ENCODE measurements at regions not wholly inside any gene's neighbourhood (a gene's known extent, or its start where the extent isn't known, plus 50 kb on each side); places are given as distances from the start of the nearest gene placed in this dataset.

DNA sequence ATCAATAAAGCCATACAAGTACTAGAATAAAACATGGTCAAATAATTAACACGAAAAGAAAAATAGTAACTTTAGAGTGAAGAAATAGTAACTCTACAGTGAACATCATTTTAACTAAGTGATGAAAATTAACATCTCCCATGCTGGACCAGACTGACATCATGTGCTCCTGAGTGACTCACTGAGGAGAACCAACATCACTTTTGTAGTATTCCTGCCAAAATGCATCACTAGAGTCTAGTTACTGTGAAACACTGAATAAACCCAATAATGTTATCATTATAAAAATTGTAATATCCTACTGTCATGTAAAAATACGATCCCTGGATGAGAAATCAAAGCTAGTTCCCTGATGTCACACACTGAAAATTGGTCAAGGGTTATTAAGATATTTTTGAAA lies 361.3 kb downstream of the CD109 start:
- H3K9ac ChIP-seq (ENCODE audit: low read length): no peak overlapping the region
- H3K4me1 ChIP-seq (ENCODE audit: insufficient read depth, low read length): 0 out of 2 replicates have a peak, but pooled peaks cover 3% of the 10 kb centered on the region
- no peak for TF ChIP-seq EZH2 (IDR thresholded peaks at IDR 0.05; ENCODE audit: low read length, unreplicated experiment)
- TF ChIP-seq, protein P1, sequence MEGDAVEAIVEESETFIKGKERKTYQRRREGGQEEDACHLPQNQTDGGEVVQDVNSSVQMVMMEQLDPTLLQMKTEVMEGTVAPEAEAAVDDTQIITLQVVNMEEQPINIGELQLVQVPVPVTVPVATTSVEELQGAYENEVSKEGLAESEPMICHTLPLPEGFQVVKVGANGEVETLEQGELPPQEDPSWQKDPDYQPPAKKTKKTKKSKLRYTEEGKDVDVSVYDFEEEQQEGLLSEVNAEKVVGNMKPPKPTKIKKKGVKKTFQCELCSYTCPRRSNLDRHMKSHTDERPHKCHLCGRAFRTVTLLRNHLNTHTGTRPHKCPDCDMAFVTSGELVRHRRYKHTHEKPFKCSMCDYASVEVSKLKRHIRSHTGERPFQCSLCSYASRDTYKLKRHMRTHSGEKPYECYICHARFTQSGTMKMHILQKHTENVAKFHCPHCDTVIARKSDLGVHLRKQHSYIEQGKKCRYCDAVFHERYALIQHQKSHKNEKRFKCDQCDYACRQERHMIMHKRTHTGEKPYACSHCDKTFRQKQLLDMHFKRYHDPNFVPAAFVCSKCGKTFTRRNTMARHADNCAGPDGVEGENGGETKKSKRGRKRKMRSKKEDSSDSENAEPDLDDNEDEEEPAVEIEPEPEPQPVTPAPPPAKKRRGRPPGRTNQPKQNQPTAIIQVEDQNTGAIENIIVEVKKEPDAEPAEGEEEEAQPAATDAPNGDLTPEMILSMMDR (conservative IDR thresholded peaks at IDR 0.05; ENCODE audit: low read depth, low read length): no peak
- TF ChIP-seq EZH2phosphoT487 (IDR thresholded peaks at IDR 0.05; ENCODE audit: borderline replicate concordance, low read length): no peak
- H3F3A ChIP-seq (ENCODE audit: low read length, unreplicated experiment): no peaks in the 10 kb centered on the region
- H2AFZ ChIP-seq (ENCODE audit: low read length): no peak overlapping the region
- H3K79me2 ChIP-seq (ENCODE audit: low read length): no peaks in the 10 kb centered on the region
- POLR2A ChIA-PET (ENCODE audit: unreplicated experiment): interaction anchor here (0.6 kb wide), 1 partner anchor 9 kb away, joined by 3 read pairs; no protein-coding TSS in a partner anchor
- no TSS peak for BruUV-seq (replicated peaks)
- intact Hi-C loops (cut with micrococcal nuclease): no loop called here
- no peak overlapping the region for H3K27ac ChIP-seq (ENCODE audit: low read length)
- H4K20me1 ChIP-seq (ENCODE audit: low read length): no peaks in the 10 kb centered on the region
- CTCF ChIA-PET: no interaction called here
- DNase-seq (no peak), ATAC-seq (no peak)
- no peaks in the 10 kb centered on the region for H3K27me3 ChIP-seq (ENCODE audit: low read length)
- H3K4me2 ChIP-seq (ENCODE audit: low read length): no peak overlapping the region
- H3K36me3 ChIP-seq (ENCODE audit: low read depth, low read length): no peaks in the 10 kb centered on the region
- no peaks in the 10 kb centered on the region for H3K9me2 ChIP-seq (replicated peaks; ENCODE audit: low read length)
- H3K4me3 ChIP-seq (ENCODE audit: low read length): no peak overlapping the region
- no peaks in the 10 kb centered on the region for H3K9me3 ChIP-seq (ENCODE audit: low read length)

DNA sequence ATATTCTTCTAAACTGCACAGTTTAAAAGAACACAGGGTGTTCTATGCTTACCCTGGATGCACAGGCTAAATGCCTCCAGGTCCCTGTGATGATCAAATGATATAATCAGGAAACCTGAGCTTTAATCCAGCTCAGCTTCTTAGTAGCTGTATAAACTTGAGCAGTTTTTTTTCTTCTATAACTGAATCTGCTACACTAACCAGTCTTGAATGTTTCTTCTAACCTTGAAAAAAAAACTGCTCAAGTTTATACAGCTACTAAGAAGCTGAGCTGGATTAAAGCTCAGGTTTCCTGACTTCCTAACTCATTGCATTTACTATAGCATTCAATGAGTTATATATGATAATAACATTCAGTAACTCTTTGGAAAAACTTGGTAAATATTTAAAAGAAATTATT lies 358.2 kb downstream of the CD109 start:
- CTCF ChIA-PET: no interaction called here

DNA sequence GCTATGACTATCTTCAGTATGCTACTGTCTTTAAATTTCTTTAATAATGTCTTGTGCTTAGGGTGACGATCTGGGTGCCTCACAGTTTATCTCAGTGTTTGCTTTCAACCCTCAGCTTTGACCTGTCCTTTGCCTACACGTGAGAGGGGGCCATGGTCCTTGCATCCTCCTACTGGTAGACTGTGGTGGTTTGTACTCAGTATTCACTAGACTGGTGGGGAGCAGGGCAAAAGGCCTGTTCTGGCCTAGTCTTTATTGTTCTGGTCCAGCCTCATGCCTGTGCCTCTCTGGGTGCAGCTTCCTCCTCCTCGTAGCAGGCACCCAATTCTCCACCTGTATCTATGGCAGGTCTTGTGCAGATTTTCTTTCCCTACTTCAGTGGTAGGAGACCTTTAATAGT lies 354.9 kb downstream of the CD109 start:
- ChIA-PET CTCF (interaction anchor here (0.7 kb wide), 1 partner anchor 896 kb away, joined by 3 read pairs; no protein-coding TSS in a partner anchor), POLR2A (ENCODE audit: unreplicated experiment) (no interaction called here)
- no peak overlapping the region for H2AFZ ChIP-seq (ENCODE audit: low read length)
- TF ChIP-seq, protein P1 (conservative IDR thresholded peaks at IDR 0.05; ENCODE audit: low read depth, low read length): no peak
- no peak for TF ChIP-seq EZH2 (IDR thresholded peaks at IDR 0.05; ENCODE audit: low read length, unreplicated experiment)
- no peak for TF ChIP-seq EZH2phosphoT487 (IDR thresholded peaks at IDR 0.05; ENCODE audit: borderline replicate concordance, low read length)
- DNase-seq (no peak), ATAC-seq (no peak)
- BruUV-seq (replicated peaks): no TSS peak
- H3K9me3 ChIP-seq (ENCODE audit: low read length): no peaks in the 10 kb centered on the region
- no peak overlapping the region for H3K4me3 ChIP-seq (ENCODE audit: low read length)
- no peaks in the 10 kb centered on the region for H3K9me2 ChIP-seq (replicated peaks; ENCODE audit: low read length)
- no peaks in the 10 kb centered on the region for H4K20me1 ChIP-seq (ENCODE audit: low read length)
- no peaks in the 10 kb centered on the region for H3F3A ChIP-seq (ENCODE audit: low read length, unreplicated experiment)
- intact Hi-C loops (cut with micrococcal nuclease): no loop called here
- no peak overlapping the region for H3K4me2 ChIP-seq (ENCODE audit: low read length)
- no peak overlapping the region for H3K9ac ChIP-seq (ENCODE audit: low read length)
- no peak overlapping the region for H3K27ac ChIP-seq (ENCODE audit: low read length)
- H3K27me3 ChIP-seq (ENCODE audit: low read length): no peaks in the 10 kb centered on the region
- no peaks in the 10 kb centered on the region for H3K4me1 ChIP-seq (ENCODE audit: insufficient read depth, low read length)
- H3K36me3 ChIP-seq (ENCODE audit: low read depth, low read length): no peaks in the 10 kb centered on the region
- no peaks in the 10 kb centered on the region for H3K79me2 ChIP-seq (ENCODE audit: low read length)

More for the DNA sequence above, 358.2 kb downstream of the CD109 start:
- Histone ChIP-seq H3K9me3 (ENCODE audit: low read length) (no peaks in the 10 kb centered on the region), H3K4me3 (ENCODE audit: low read length) (no peak overlapping the region), H3K9me2 (replicated peaks; ENCODE audit: low read length) (no peaks in the 10 kb centered on the region), H3K4me2 (ENCODE audit: low read length) (no peak overlapping the region), H3K27ac (ENCODE audit: low read length) (no peak overlapping the region), H3K9ac (ENCODE audit: low read length) (no peak overlapping the region), H3F3A (ENCODE audit: low read length, unreplicated experiment) (no peaks in the 10 kb centered on the region), H4K20me1 (ENCODE audit: low read length) (no peaks in the 10 kb centered on the region), H3K27me3 (ENCODE audit: low read length) (no peaks in the 10 kb centered on the region), H3K36me3 (ENCODE audit: low read depth, low read length) (no peaks in the 10 kb centered on the region), H3K79me2 (ENCODE audit: low read length) (no peaks in the 10 kb centered on the region), H2AFZ (ENCODE audit: low read length) (no peak overlapping the region), H3K4me1 (ENCODE audit: insufficient read depth, low read length) (no peaks in the 10 kb centered on the region)
- no peak for DNase-seq
- no peak for ATAC-seq
- TF ChIP-seq EZH2 (IDR thresholded peaks at IDR 0.05; ENCODE audit: low read length, unreplicated experiment): no peak
- TF ChIP-seq EZH2phosphoT487 (IDR thresholded peaks at IDR 0.05; ENCODE audit: borderline replicate concordance, low read length): no peak
- TF ChIP-seq, protein P1 (conservative IDR thresholded peaks at IDR 0.05; ENCODE audit: low read depth, low read length): no peak
- no TSS peak for BruUV-seq (replicated peaks)
- intact Hi-C loops (cut with micrococcal nuclease): no loop called here
- POLR2A ChIA-PET (ENCODE audit: unreplicated experiment): no interaction called here
